NOMO-1 (cell line): ENCODE measurements at regions not wholly inside any gene's neighbourhood (a gene's known extent, or its start where the extent isn't known, plus 50 kb on each side); places are given as distances from the start of the nearest gene placed in this dataset.
"Not testable (repeated sequence)": the region's sequence is repeated elsewhere in the genome, so short reads cannot be mapped to it uniquely, and the experiment has no call there.

Experiments used
- DNase-seq, 2 experiments: peaks; one replicate each; lab custom pipeline; 2025; ENCODE audit not compliant: unreplicated experiment in 2 of 2; lab: John Stamatoyannopoulos, UW

- DNase-seq: no peak
Measured at GRCh38 chr20:24831232-24831631, 117.8 kb upstream of the CST7 start.

GRCh38 chr20:24832518-24832917 is 116.6 kb upstream of the CST7 start:
- DNase-seq: no peak

GRCh38 chr20:24833592-24833991 is 115.5 kb upstream of the CST7 start:
- no peak for DNase-seq

- no peak for DNase-seq
Measured at GRCh38 chr20:24834310-24834709, 114.8 kb upstream of the CST7 start.

- no peak for DNase-seq
Measured at GRCh38 chr20:24835195-24835594, 113.9 kb upstream of the CST7 start.

GRCh38 chr20:24836041-24836533 is 113.0 kb upstream of the CST7 start:
- DNase-seq: no peak

GRCh38 chr20:24836661-24837299 is 112.3 kb upstream of the CST7 start:
- DNase-seq: no peak

- no peak for DNase-seq
Measured at GRCh38 chr20:24837781-24838450, 111.2 kb upstream of the CST7 start.

GRCh38 chr20:24838546-24839535 is 110.2 kb upstream of the CST7 start:
- DNase-seq: no peak

- DNase-seq: no peak
Measured at GRCh38 chr20:24840121-24840713, 108.9 kb upstream of the CST7 start.

- DNase-seq: no peak
Measured at GRCh38 chr20:24842274-24842917, 106.7 kb upstream of the CST7 start.

- peak; percentile 35 to 63 for DNase-seq
Measured at GRCh38 chr20:24842918-24843715, 106.0 kb upstream of the CST7 start.

GRCh38 chr20:24850176-24850575 is 98.9 kb upstream of the CST7 start:
- DNase-seq: no peak

GRCh38 chr20:24851346-24852019 is 97.6 kb upstream of the CST7 start:
- no peak for DNase-seq

- DNase-seq: no peak
Measured at GRCh38 chr20:24853916-24854315, 95.2 kb upstream of the CST7 start.

GRCh38 chr20:24855848-24856247 is 93.2 kb upstream of the CST7 start:
- DNase-seq: no peak

- DNase-seq: not testable (repeated sequence)
Measured at GRCh38 chr20:24858500-24858899, 90.6 kb upstream of the CST7 start.

GRCh38 chr20:24859539-24859938 is 89.5 kb upstream of the CST7 start:
- no peak for DNase-seq

GRCh38 chr20:24862186-24862585 is 86.9 kb upstream of the CST7 start:
- no peak for DNase-seq
